T-helper 1 cell treated with Interleukin-12 subunit alpha and Interleukin-12 subunit beta and Interleukin-4 antibody, amounts not matched to agents 30 ng/mL and 1 ng/mL, for 36 hours (primary cell): ENCODE measurements at regions not wholly inside any gene's neighbourhood (a gene's known extent, or its start where the extent isn't known, plus 50 kb on each side); places are given as distances from the start of the nearest gene placed in this dataset.
"Not testable (repeated sequence)": the region's sequence is repeated elsewhere in the genome, so short reads cannot be mapped to it uniquely, and the experiment has no call there.

ENCODE experiments used
- intact Hi-C: fragments of 100-400 bp; cut with micrococcal nuclease; formaldehyde crosslinking; loops from one replicate; pipeline ENCODE4 v1.15.1; 2024

DNA sequence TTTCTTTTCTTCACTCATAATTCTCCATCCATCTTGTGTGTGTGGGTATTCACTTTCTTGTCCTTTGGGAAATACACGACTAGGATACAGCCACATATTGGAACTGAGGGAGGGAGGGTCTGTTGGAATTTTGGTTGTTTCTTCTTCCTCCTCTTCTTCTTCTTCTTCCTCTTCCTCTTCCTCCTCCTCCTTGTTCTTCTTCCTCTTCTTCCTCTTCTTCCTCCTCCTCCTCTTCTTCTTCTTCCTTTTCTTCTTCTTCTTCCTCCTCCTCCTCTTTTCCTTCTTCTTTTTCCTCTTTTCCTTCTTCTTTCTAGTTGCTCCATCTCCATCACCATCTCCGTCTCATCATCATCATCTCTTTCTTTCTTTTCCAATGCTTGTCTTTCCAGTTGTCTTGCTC is 1307.3 kb upstream of the ZEB2 start:
- intact Hi-C loops: no loop called here

DNA sequence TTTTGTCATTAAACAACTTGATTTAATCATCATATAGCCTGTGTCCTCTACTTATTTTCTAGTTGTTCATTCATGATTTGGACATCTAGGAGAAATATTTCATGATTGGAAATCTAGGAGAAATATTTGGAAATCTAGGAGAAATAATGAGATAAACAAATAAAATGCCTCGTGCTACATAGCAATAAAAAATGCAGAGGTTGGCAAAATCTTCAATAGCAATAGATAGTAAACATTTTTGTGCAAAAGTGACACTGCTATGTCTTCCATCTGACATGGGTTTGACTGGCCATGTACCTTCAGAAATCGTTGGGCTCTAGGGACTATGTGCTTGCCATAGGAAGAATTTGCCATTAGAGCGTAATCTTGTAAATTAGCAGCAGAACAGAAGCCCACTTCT is 1304.5 kb upstream of the ZEB2 start:
- intact Hi-C loops: no loop called here

DNA sequence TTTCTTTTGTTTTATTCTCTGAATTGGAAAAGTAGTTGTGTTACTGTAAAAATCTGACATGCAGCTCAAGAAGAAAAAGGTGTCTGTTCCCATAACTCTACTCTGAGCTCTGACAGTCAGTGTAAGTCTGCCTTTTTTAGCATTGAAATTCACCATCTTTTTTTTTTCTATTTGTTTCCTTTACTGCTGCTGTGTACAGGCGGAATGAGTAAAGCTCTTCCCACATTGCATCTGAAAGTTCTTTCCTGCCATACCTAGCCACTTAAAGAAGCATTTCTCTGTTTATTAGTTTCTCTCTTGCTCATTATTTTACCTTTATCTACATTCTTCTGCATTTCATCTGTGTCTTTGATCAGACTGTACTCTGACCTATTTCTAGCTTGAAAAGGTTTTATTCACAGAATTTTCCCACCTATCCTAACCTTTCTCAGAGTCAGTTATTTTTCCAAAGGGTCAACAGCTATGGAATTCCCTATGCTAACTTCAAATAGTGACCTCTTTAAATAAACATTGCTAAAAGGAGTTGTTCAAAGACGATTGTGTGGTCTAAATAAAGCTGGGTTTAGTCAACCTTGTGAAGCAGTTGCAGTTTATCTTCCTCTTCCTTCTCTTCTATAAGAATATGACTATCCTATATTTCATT is 1303.1 kb upstream of the ZEB2 start:
- intact Hi-C loops: no loop called here

DNA sequence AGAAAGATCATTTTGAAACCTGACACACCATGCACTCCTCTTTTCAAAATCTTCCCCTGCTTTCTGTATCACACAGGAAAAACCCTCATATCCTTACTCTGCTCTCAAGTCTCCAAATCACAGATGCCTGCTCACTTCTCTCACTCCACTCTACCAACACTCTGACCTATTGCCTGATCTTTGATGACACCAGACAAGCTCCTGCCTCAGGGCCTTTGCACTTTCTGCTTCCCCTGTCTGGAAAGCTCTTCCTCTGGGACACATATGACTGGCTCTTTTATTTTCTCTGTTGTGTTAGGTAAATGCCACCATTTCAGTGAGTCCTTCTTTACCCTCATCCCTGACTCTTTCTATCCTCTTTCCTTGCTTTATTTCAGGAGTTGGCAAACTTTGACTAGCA is 1300.7 kb upstream of the ZEB2 start:
- intact Hi-C loops: no loop called here

DNA sequence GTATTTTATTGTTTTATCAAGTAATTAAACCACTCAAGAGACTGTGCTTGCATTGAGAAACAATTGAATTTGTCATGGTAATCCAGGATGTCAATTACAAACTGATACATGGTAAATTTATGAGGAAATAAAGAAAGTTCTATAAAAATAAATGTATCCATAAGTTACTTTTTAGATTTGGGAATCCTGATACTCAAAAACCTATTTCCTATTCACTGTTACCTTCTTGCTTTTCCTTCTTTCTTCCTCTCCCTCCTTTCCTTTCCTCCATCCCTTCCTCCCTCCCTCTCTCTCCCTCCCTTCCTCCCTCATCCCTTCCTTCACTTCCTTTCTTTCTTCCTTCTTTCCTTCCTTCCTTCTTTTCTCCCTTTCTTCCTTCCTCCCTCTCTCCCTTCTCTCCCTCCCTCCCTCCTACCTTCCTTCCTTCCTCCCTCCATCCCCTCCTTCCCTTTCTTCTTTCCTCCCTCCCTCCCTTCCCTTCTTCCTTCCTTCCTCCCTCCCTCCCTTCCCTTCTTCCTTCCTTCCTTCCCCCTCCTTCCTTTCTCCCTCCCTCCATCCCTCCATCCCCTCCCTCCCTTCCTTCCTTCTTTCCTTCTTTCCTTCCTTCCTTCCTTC is 1299.1 kb upstream of the ZEB2 start:
- intact Hi-C loops: no loop called here

DNA sequence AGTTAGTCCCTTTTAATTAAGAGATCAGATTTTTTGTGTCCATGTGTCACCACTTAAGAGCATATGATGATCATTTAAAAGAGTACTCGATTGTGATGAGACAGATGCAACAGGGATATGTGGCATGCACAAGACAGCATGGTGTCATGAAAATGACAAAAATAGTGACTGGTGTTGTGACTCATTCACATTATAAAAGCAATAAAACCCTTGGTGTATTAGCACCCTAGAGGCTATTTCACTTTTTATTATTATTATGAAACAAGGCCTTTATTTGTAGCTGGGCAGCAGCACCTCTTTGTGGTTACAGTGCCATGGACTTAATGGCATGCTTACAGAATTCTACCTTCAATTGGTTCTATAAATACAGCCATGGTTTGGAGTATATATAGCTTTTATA is 1296.0 kb upstream of the ZEB2 start:
- intact Hi-C loops: no loop called here

DNA sequence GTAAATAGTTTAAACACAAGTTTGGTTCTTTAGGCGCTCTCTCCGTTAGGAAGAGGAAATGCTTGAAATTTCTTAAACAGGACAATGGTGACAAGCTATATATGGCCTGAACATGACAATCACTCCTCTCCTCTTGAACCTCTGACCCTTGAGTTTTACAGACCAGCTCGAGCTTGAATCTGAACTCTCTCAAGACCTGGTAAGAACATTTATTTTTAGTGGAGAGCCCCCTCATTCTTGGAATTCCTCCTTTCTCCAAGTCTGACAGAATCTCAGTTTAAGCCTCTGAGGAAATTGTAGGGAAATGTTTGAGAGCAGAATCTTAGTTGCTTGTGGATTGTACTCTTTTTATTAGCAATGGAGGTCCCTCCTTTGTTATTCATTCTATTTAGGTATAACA is 1293.6 kb upstream of the ZEB2 start:
- intact Hi-C loops: no loop called here

DNA sequence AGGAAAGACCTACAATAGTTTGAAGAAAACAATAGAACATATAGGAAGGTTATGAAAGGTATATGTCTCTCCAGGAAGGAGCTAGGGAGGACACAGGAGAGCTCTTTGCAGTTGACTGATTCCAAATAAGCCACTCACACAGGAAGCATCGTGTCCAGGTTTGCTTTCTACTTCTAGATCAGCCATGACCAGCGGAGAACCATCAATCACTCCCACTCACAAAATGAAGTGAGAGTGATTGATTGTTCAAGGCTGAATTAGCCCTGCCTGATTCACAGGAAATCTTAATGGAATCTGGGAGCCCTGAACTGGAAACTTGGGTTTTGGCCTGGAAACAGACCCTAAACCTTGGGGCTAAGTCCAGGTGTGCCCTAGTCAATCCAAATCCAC is 1292.2 kb upstream of the ZEB2 start:
- intact Hi-C loops: no loop called here

DNA sequence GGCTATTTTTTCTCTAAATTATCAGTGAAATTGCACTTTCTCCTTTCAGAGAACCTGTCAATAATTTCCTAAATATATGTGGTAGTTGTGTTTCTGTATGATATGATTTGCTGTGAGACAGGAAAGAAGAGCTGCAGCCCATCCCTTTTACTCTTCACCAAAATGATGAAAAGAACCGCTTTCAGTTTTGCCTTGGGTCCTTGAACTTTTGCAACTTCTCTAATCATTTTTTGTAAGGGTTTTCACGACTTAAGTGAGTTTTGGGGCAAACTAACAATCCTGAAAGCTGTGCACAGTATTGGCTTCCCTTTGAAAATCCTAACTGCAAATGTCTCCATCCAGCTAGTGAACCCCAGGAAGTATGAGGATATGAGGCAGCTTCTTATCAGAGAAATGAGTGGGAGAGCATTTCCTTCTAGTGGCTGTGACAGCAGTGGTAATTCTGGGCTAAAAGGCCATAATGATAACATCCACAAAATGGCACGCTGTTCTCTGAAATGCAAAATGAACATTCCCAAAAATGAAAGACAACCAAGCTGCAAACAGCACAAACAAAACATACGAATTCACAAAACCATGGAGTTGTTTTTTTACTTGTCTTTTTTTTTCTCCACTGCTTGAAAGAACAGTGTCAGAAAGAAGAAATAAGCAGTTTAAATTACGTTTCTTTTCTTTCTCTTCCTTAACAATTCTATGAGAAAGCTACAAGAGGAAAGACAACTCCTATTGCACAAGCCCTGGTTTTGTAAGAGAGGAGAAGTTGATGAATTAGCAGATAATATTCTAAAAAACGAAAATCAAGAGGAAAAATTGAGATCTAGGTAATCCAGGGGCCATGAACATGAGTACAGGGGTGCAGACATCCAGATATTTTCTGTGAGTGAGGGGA is 1291.6 kb upstream of the ZEB2 start:
- intact Hi-C loops: no loop called here

DNA sequence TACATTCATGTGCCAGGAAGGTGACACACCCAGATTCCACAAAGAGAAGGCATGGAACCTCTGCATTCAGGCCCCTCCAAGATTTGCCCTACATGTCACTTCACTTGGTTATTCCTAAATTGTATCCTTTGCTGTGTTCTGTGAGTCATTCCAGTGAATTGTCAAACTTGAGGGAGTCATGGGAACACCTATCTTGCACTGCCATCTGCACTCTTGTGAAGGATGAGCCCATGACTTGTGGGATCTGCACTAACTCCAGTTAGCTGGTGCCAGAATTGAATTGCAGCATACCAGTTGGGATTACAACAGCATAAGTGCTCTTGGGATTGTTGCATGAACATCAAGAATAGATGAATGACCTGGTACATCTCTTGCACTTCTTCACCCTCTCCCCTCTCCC is 1288.0 kb upstream of the ZEB2 start:
- intact Hi-C loops: no loop called here

DNA sequence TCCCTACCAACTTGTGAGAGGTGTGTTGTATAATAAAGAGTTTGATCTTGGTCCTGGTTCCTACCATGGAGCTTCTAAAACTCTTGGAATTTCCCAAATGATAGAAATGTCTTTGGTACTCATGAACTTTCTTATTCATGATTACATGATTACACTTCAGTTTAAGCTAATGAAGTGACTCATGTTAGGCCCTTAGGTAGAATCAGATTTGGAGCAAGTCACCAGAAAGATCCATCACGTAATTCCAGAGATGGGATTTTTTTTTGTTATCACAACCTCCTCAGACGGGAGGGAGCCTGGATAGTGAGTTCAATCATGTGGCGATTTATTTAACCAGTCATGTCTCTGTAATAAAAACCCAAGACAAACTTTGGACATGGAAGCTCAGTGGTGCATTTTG is 1287.6 kb upstream of the ZEB2 start:
- intact Hi-C loops: no loop called here

DNA sequence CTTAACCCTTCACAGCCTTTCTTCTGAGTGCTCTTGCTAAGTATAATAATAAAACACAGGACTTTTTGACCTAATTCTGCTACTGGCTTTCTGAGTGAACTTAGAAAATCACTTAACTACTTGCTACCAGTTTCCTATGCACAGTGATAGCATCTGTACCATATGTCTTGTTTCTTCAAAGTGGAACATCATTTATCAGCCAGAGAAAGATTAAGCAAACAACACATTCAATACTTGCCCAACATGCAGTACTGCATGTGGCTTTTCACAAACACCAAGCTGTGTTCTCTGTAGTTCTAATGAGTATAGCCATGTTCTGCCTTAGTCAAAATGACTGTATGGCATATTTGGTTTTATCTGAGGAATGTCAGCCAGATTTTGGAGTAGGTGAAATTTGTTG is 1286.6 kb upstream of the ZEB2 start:
- intact Hi-C loops: no loop called here

DNA sequence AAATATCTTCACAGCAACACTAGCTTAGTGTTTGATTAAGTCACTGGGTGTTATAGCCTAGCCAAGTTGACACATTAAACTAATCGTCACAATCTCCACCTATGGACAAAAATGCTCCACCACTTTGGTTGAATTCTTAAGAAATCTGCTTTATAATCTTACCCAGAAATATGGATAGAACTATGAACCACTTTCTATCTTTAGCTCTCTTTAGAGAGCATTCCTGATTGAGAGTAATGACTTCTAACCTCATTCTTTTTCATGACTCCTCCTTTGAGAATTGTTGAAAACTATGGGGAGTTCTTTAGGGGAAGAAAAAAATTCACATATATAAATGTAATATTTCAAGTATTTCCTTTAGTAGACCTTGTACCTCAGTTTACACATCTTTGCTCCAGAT is 1282.2 kb upstream of the ZEB2 start:
- intact Hi-C loops: no loop called here

DNA sequence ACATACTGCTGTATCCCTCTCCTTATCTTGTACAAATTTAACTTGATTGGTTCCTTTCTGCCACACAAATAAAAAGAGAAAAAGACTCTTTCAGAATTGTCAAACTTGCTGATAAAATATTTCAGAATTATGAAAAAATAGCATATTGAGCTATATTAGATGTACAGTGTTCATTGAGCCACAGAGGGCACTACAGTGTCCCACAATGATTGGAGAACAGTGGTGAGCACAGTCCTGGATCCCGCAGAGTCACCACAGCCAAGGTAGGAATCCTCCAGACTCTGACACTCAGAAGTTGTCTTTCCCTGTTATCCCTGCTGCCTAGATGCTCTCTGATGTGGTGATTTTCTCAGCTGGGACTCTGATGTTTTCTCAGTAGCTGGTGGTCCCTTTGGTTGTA is 1281.3 kb upstream of the ZEB2 start:
- intact Hi-C loops: no loop called here

DNA sequence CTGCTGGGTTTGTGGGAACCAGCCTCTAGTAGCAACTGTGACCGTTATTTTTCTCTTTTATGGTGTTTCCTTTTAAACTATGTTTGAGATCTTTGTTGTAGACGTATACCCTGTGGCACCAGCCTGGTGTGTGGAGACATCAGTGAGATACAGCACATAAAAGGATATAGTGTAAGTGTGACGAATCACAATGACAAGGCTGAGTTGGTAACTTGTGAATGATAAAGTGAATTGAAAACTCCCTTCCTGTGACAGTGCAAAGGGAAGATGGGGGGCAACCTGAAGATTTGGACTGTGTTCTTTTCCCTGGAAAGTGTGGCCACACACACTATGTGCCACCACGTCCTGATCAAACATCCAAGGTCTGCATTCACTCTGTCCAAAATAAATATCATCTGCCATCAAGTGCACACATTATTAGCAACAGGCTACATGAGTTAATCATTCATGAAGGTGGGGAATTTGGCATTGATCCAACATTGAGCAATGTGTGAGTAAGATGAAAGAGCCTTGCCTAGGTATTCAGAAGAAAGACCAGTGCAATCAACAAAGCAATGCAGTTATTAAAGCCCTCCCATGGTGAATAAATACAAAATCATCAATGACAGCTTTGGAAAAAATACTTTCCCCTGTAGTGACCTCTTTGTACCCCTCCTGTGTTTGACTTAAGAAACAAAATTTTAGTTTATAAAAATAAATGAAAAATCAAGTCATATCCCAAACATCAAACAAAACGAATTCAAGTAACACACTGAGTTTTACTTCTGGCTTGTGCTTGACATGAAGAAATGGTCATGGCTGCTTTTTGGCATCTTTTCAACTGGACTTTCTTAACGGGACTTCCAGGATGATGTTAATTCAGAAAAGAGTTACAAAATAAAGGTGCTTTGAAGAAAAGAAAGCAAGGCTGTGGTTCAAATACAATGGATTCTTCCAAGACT is 1280.5 kb upstream of the ZEB2 start:
- intact Hi-C loops: no loop called here

DNA sequence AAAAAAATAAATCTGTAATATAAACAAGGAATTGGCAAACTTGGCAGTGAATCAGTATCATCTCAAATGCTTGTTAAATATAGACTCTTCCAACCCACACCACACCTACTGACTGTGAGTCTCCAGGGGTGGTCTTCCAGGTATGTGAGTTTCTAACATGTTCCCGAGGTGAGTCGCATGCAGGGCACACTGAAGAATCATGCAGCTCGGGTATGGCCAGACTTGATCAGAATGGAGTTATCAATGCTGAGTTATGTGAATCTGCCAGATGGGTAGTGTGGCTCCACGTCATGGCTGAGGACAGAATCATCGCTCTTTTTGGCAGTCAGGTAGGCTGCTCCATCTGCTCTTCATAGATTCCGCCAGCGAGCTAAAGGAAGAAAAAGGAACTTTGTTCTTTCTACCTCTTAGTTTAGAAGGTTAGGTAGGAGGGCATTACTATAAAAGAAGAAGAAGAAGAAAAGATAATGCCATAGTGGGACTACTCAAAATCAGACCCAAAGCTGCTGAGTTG is 1279.7 kb upstream of the ZEB2 start:
- intact Hi-C loops: no loop called here

DNA sequence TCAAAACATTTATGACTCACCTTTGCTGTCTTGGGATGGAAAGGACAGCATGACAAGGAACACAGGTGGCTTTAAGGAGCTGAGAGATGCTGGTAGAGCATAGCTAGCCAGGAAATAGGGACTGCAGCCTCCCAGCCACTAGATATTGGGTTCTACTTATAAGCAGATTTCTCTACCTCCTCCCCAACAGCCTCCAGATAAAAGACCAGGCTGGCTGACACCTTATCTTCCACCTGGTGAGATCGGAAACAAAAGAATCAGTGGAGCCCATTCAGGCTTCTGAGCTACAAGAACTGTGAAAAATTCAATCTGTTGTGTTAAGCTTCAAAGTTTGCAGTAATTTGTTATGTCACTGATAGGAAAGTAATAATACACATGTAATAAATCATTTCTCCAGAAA is 1278.5 kb upstream of the ZEB2 start:
- intact Hi-C loops: no loop called here

DNA sequence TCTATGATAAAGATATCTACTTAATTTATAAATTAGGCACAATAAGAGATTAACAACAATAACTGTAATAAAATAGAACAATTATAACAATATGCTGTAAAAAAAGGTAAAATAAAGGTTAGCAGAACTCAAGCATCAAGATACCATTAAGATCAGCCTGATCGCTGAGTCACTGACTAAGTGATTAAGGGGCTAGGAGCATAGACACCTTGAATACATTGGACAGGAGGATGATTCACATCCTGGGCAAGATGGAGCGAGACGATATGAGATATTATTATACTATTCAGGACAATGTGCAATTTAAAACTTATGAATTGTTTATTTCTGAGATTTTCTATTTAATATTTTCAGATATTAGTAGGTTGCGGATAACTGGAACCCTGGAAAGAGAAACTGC is 1277.8 kb upstream of the ZEB2 start:
- intact Hi-C loops: no loop called here

DNA sequence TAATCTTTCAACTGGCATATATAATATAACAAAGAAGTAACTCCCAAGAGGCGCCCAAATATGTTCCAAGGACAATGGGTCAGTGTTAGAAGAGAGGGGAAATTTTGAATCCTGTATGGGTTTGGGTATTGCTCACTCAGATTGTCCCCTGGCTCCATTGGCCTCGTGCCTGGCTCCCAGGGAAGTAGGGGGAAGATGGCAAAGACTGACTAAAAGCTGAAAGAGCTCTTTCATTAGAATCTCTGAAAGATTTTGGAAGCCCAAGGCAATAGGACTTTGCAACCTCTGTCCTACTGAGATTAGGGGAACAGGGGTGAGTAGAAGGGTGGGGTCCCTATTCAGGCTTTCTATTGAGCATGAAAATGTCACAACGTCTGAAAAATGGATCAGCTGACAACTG is 1272.8 kb upstream of the ZEB2 start:
- intact Hi-C loops: no loop called here

DNA sequence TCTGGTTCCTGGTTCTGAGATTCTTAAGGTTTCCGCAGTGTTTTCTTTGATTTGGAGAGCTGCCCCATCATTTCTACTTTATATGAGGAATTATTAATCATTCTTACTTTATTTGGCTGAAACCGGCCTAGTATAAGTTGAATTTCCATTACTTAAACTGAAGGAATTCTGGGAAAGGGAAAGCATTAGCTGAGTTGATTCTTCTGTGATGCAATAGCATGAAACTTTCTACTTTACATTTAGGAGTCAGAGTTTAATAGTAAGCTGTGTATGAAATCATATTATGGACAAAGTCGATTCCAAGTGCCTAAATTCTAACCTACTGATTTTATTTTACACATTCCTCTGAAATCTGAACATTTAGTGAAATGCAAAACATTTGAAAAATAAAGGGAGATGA is 1269.7 kb upstream of the ZEB2 start:
- intact Hi-C loops: no loop called here

DNA sequence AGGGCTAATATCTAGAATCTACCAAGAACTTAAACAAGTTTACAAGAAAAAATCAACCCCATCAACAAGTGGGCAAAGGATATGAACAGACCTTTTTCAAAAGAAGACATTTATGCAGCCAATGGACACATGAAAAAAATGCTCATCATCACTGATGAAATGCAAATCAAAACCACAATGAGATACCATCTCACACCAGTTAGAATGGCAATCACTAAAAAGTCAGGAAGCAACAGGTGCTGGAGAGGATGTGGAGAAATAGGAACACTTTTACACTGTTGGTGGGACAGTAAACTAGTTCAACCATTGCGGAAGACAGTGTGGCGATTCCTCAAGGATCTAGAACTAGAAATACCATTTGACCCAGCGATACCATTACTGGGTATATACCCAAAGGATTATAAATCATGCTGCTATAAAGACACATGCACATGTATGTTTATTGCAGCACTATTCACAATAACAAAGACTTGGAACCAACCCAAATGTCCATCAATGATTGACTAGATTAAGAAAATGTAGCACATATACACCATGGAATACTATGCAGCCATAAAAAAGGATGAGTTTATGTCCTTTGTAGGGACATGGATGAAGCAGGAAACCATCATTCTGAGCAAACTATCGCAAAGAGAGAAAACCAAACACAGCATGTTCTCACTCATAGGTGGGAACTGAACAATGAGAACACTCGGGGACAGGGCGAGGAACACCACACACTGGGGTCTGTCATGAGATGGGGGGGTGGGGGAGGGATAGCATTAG is 1267.9 kb upstream of the ZEB2 start:
- intact Hi-C loops: not testable (repeated sequence)
